GM23248 (cell line): ENCODE measurements at regions not wholly inside any gene's neighbourhood (a gene's known extent, or its start where the extent isn't known, plus 50 kb on each side); places are given as distances from the start of the nearest gene placed in this dataset.

Source experiments
- DNase-seq: peaks from one replicate; pipeline ENCODE4 v3.0.0-alpha.2; 2015
- H2AFZ ChIP-seq: fragments of 200-600 bp; sonication (generic); 2 replicates; pipeline ENCODE4 v1.6.1; 2016; ENCODE audit warnings: antibody characterized with exemption
- H3F3A ChIP-seq: fragments of 200-600 bp; sonication (generic); 2 replicates; pipeline ENCODE4 v1.6.1; 2016; ENCODE audit warnings: mild to moderate bottlenecking, antibody characterized with exemption, mixed run types; ENCODE audit not compliant: insufficient read depth
- H3K27ac ChIP-seq: fragments of 200-600 bp; sonication (generic); 2 replicates; pipeline ENCODE4 v1.5.1; 2016; ENCODE audit warnings: mild to moderate bottlenecking
- H3K27me3 ChIP-seq: fragments of 200-600 bp; sonication (generic); replicated peaks from 2 replicates; pipeline ENCODE4 v1.6.1; 2016; ENCODE audit warnings: mild to moderate bottlenecking; ENCODE audit not compliant: insufficient read depth
- H3K36me3 ChIP-seq: fragments of 200-600 bp; sonication (generic); 2 replicates; pipeline ENCODE4 v1.6.1; 2016; ENCODE audit warnings: low read depth, mild to moderate bottlenecking
- H3K4me1 ChIP-seq: fragments of 200-600 bp; sonication (generic); 2 replicates; pipeline ENCODE4 v1.6.1; 2016; ENCODE audit warnings: mild to moderate bottlenecking; ENCODE audit not compliant: insufficient read depth
- H3K4me2 ChIP-seq: fragments of 200-600 bp; sonication (generic); one replicate; pipeline ENCODE4 v1.6.1; 2016; ENCODE audit warnings: mild to moderate bottlenecking; ENCODE audit not compliant: unreplicated experiment
- H3K4me3 ChIP-seq: fragments of 200-600 bp; sonication (generic); 2 replicates; pipeline ENCODE4 v1.5.1; 2016; ENCODE audit warnings: mild to moderate bottlenecking
- H3K79me2 ChIP-seq: fragments of 200-600 bp; sonication (generic); 2 replicates; pipeline ENCODE4 v1.6.1; 2016; ENCODE audit warnings: mild to moderate bottlenecking; ENCODE audit not compliant: insufficient read depth
- H3K9ac ChIP-seq: fragments of 200-600 bp; sonication (generic); 2 replicates; pipeline ENCODE4 v1.6.1; 2016; ENCODE audit warnings: mild to moderate bottlenecking
- H3K9me2 ChIP-seq: fragments of 200-600 bp; sonication (generic); 2 replicates; pipeline ENCODE4 v1.6.1; 2016; ENCODE audit warnings: mixed run types, mild to moderate bottlenecking, moderate library complexity; ENCODE audit not compliant: insufficient read depth
- H3K9me3 ChIP-seq: fragments of 200-600 bp; sonication (generic); one replicate; pipeline ENCODE4 v1.6.1; 2017; ENCODE audit warnings: low read depth
- H4K20me1 ChIP-seq: fragments of 200-600 bp; sonication (generic); 2 replicates; pipeline ENCODE4 v1.6.0; 2016; ENCODE audit not compliant: insufficient read depth
- EZH2 ChIP-seq: fragments of 200-600 bp; sonication (generic); IDR thresholded peaks from 2 replicates; pipeline ENCODE4 v1.6.1; 2018; ENCODE audit warnings: antibody characterized with exemption, mild to moderate bottlenecking; ENCODE audit not compliant: insufficient read depth, poor library complexity, severe bottlenecking
- EZH2phosphoT487 ChIP-seq: fragments of 200-600 bp; sonication (generic); IDR thresholded peaks from 2 replicates; pipeline ENCODE4 v1.6.1; 2018; ENCODE audit warnings: antibody characterized with exemption, moderate library complexity, mild to moderate bottlenecking, low read depth; ENCODE audit not compliant: insufficient read depth
- WGBS, 2 experiments: methylation state at CpG; one replicate each; pipeline ENCODE4 v1.1.6; 2015 to 2017; ENCODE audit warnings: low lambda C conversion rate in 2 of 2, low coverage in 1 of 2; ENCODE audit errors: missing lambda C conversion rate in 2 of 2; 5-methylcytosine and 5-hydroxymethylcytosine counted together
- in situ Hi-C: fragments of 300-500 bp; cut with MboI; formaldehyde crosslinking; loops from 2 replicates; pipeline ENCODE4 v1.15.0; 2020

DNA sequence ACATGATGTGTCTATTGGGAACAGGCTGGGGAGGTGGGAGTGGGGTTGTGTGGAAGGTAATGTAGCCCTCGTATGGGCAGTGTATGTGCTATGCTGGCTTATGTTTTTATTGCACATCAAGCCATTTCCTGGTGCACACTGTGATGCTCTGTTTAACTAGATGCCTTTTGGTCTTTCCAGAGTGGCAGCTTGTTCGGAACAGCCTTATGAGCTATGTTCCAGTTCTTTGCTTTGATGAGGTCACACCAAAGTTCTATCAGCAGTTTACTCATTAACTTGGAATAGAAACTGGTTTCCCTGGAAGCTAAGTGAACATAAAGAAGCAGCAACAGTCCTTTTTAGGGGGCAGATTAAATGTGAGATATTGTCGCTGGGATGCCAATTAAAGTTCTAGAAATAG is 133.9 kb downstream of the DIPK2A start:
- H4K20me1 ChIP-seq, result no peaks in the 10 kb centered on the region
- H3K9ac ChIP-seq, result no peak overlapping the region
- H3K27ac ChIP-seq, result no peak overlapping the region
- no peaks in the 10 kb centered on the region for H3K36me3 ChIP-seq
- no peaks in the 10 kb centered on the region for H3K4me1 ChIP-seq
- in situ Hi-C loops, result no loop called here
- WGBS, 2 experiments, result 43 to 50% methylated on average over 3 of the region's 3 CpGs
- TF ChIP-seq EZH2 (no peak), EZH2phosphoT487 (no peak)
- H3K79me2 ChIP-seq, result no peaks in the 10 kb centered on the region
- no peaks in the 10 kb centered on the region for H3K27me3 ChIP-seq
- no peak overlapping the region for H3K4me3 ChIP-seq
- no peaks in the 10 kb centered on the region for H3F3A ChIP-seq
- H3K4me2 ChIP-seq, result no peak overlapping the region
- no peak for DNase-seq
- H3K9me2 ChIP-seq, result no peaks in the 10 kb centered on the region; the same call in 1 of the 2 replicates
- no peak overlapping the region for H2AFZ ChIP-seq
- H3K9me3 ChIP-seq, result no peaks in the 10 kb centered on the region

DNA sequence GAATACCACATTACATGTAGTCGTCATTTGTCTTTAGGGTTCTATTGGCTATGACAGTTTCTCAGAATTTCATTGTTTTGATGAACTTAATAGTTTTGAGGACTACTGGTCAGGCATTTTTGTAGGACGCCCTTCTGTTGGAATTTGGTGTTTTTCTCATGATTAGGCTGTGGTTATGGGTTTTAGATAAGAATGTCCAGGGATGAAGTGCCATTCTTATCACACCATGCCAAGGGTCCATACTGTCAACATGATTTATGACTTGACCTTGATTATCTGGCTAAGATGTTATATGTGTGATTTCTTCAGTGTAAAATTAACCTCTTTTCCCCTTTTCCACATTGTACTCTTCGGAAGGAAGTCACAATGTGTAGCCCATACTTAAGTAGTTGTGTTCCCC is 135.3 kb downstream of the DIPK2A start:
- no peaks in the 10 kb centered on the region for H3K27me3 ChIP-seq
- no peak overlapping the region for H3K27ac ChIP-seq
- WGBS, 2 experiments, result 47 to 55% methylated on average over 3 of the region's 3 CpGs
- no peak overlapping the region for H3K9ac ChIP-seq
- in situ Hi-C loops, result no loop called here
- H3F3A ChIP-seq, result no peaks in the 10 kb centered on the region
- H3K79me2 ChIP-seq, result no peaks in the 10 kb centered on the region
- no peak for DNase-seq
- no peaks in the 10 kb centered on the region for H3K9me3 ChIP-seq
- no peak overlapping the region for H2AFZ ChIP-seq
- H3K4me1 ChIP-seq, result no peaks in the 10 kb centered on the region
- no peak overlapping the region for H3K4me3 ChIP-seq
- no peaks in the 10 kb centered on the region for H4K20me1 ChIP-seq
- no peaks in the 10 kb centered on the region for H3K36me3 ChIP-seq
- no peak overlapping the region for H3K4me2 ChIP-seq
- TF ChIP-seq EZH2, result no peak
- no peak for TF ChIP-seq EZH2phosphoT487
- no peaks in the 10 kb centered on the region for H3K9me2 ChIP-seq

DNA sequence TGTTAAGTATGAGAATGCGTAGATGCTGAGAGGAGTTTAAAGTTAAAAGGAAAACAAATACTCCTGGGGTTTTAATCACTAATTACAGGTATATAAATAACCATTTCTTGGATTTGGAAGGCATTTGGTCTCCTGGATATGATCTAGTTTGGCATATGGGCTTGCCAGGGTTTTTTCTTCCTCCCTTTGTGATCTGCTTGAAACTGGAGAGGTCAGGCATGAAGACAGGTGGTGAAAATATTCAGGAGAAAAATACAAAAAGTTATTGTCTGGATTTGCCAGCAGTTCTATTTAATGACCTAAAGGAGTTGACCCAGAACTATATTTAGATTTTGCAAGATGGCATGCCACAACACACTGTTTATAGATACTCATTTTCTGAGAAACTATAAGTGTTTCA is 136.3 kb downstream of the DIPK2A start:
- Histone ChIP-seq H3K4me2 (no peak overlapping the region), H3K27me3 (no peaks in the 10 kb centered on the region), H3K4me1 (no peaks in the 10 kb centered on the region), H4K20me1 (no peaks in the 10 kb centered on the region), H3K4me3 (no peak overlapping the region), H3K9me3 (no peaks in the 10 kb centered on the region), H3F3A (no peaks in the 10 kb centered on the region), H3K36me3 (no peaks in the 10 kb centered on the region), H3K27ac (no peak overlapping the region), H3K9ac (no peak overlapping the region), H2AFZ (no peak overlapping the region), H3K79me2 (no peaks in the 10 kb centered on the region), H3K9me2 (no peaks in the 10 kb centered on the region)
- no peak for DNase-seq
- TF ChIP-seq EZH2, result no peak
- TF ChIP-seq EZH2phosphoT487, result no peak
- WGBS, 2 experiments, result 86 to 93% methylated on average over 1 of the region's 1 CpG
- in situ Hi-C loops, result no loop called here

- H3K4me2 ChIP-seq, result no peak overlapping the region
- no peaks in the 10 kb centered on the region for H3K9me2 ChIP-seq
- DNase-seq, result peak; percentile 14
- no peaks in the 10 kb centered on the region for H3K27me3 ChIP-seq
- in situ Hi-C loops, result no loop called here
- peak overlapping the region; percentile 32; the same call in 1 of the 2 replicates for H2AFZ ChIP-seq
- no peak overlapping the region for H3K4me3 ChIP-seq
- H3F3A ChIP-seq, result no peaks in the 10 kb centered on the region
- no peaks in the 10 kb centered on the region for H3K4me1 ChIP-seq
- TF ChIP-seq EZH2phosphoT487, result no peak
- TF ChIP-seq EZH2, result no peak
- no peaks in the 10 kb centered on the region for H3K36me3 ChIP-seq
- H3K9ac ChIP-seq, result no peak overlapping the region
- H3K79me2 ChIP-seq, result no peaks in the 10 kb centered on the region
- no peaks in the 10 kb centered on the region for H3K9me3 ChIP-seq
- H4K20me1 ChIP-seq, result no peaks in the 10 kb centered on the region
- 70% methylated on average over 3 of the region's 3 CpGs for WGBS, 2 experiments
- no peak overlapping the region for H3K27ac ChIP-seq
Observed at GRCh38 chr3:144109944-144110343, 138.3 kb downstream of the DIPK2A start.

- Histone ChIP-seq H3K4me1 (no peaks in the 10 kb centered on the region), H3K4me3 (no peak overlapping the region), H3K79me2 (no peaks in the 10 kb centered on the region), H3K27me3 (no peaks in the 10 kb centered on the region), H3K4me2 (no peak overlapping the region), H3K9me2 (no peaks in the 10 kb centered on the region), H3K27ac (no peak overlapping the region), H2AFZ (no peak overlapping the region), H3F3A (no peaks in the 10 kb centered on the region), H3K36me3 (no peaks in the 10 kb centered on the region), H3K9me3 (no peaks in the 10 kb centered on the region), H4K20me1 (no peaks in the 10 kb centered on the region), H3K9ac (no peak overlapping the region)
- WGBS, 2 experiments, result 26 to 35% methylated on average over 2 of the region's 2 CpGs
- in situ Hi-C loops, result no loop called here
- no peak for TF ChIP-seq EZH2
- no peak for TF ChIP-seq EZH2phosphoT487
- DNase-seq, result no peak
Observed at GRCh38 chr3:144112036-144112435, 140.4 kb downstream of the DIPK2A start.
